NT2/D1 (cell line): ENCODE measurements at regions not wholly inside any gene's neighbourhood (a gene's known extent, or its start where the extent isn't known, plus 50 kb on each side); places are given as distances from the start of the nearest gene placed in this dataset.

Experiments used
- YY1 ChIP-seq: IDR thresholded peaks from 2 replicates; pipeline ENCODE4 v1.6.1; 2011; ENCODE audit not compliant: insufficient read length, insufficient read depth
- ZNF274 ChIP-seq: IDR thresholded peaks from 2 replicates; pipeline ENCODE4 v1.6.1; 2011; ENCODE audit warnings: mild to moderate bottlenecking, low read depth, low read length

DNA sequence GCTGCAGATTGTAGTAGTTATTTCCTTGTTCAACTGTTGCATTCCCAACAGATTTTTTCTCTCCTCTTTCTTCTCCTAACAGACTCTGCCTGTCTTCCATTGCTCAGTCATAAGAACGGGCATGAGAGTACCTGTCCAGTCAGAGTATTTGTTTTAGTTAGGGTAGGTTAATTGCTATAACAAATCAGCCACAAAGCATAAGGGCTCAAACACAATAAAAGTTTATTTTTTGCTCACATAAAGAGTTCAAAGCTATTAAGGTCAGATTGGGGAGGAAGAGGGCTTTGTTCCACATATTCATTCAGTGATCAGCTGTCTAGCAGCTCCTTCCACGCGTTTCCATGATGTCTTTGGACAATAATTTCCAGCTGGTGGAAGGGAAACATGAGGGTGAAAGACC lies 92.8 kb upstream of the PLXNC1 start:
- TF ChIP-seq ZNF274 (no peak), YY1 (no peak)
